Lung (tissue), 9 donors: ENCODE measurements at regions not wholly inside any gene's neighbourhood (a gene's known extent, or its start where the extent isn't known, plus 50 kb on each side); places are given as distances from the start of the nearest gene placed in this dataset.
"Not testable (repeated sequence)": the region's sequence is repeated elsewhere in the genome, so short reads cannot be mapped to it uniquely, and the experiment has no call there.

Experiments used
- ATAC-seq: fragments of 200-7000 bp; cut with Tn5 transposase; one replicate; pipeline ENCODE4 v1.9.1; 2020; ENCODE audit warnings: moderate number of reproducible peaks; ENCODE audit not compliant: insufficient read depth, low FRiP score
- DNase-seq, 3 donors: peaks; one replicate each; pipeline ENCODE4 v3.0.0-alpha.2; 2013 to 2017
- H3K27ac ChIP-seq, 2 donors: one replicate each; pipeline ENCODE4 v1.5.1; 2013; ENCODE audit warnings: mild to moderate bottlenecking in 2 of 2, moderate library complexity in 2 of 2, control low read depth in 1 of 2, inconsistent platforms in 1 of 2, low read depth in 1 of 2, low read length in 1 of 2
- H3K27me3 ChIP-seq, 3 donors: one replicate each; pipeline ENCODE4 v1.5.1; 2013; ENCODE audit warnings: low read length in 2 of 3; ENCODE audit not compliant: control insufficient read depth in 3 of 3, insufficient read depth in 3 of 3
- H3K36me3 ChIP-seq, 4 donors: one replicate each; pipeline ENCODE4 v1.5.1; 2013; ENCODE audit warnings: low read length in 4 of 4, mild to moderate bottlenecking in 1 of 4, moderate library complexity in 1 of 4; ENCODE audit not compliant: control insufficient read depth in 4 of 4, insufficient read depth in 4 of 4
- H3K4me1 ChIP-seq, 5 donors: one replicate each; pipeline ENCODE4 v1.5.1; 2013; ENCODE audit warnings: low read length in 5 of 5, mild to moderate bottlenecking in 2 of 5, moderate library complexity in 1 of 5; ENCODE audit not compliant: control insufficient read depth in 5 of 5, insufficient read depth in 5 of 5
- H3K4me3 ChIP-seq: one replicate; pipeline ENCODE4 v1.5.1; 2013; ENCODE audit warnings: mild to moderate bottlenecking, control low read depth, moderate library complexity
- H3K9ac ChIP-seq, 2 donors: one replicate each; pipeline ENCODE4 v1.5.1; 2013; ENCODE audit warnings: low read length in 2 of 2, control low read depth in 1 of 2; ENCODE audit not compliant: insufficient read depth in 1 of 2
- H3K9me3 ChIP-seq, 4 donors: one replicate each; pipeline ENCODE4 v1.5.1; 2013; ENCODE audit warnings: low read length in 3 of 4, mild to moderate bottlenecking in 1 of 4, moderate library complexity in 1 of 4; ENCODE audit not compliant: control insufficient read depth in 4 of 4, insufficient read depth in 3 of 4
- WGBS, 2 donors: extraction: QIAGEN DNeasy Blood & Tissue Kit; methylation state at CpG; one replicate each; pipeline ENCODE4 v1.1.7; 2013; 5-methylcytosine and 5-hydroxymethylcytosine counted together
- donor health status: Bipolar disorder and iron deficiency.
- donor health status: healthy.
- donor health status: DM: yes; HTN: yes; CAD: no.

GRCh38 chrX:153266140-153266539 is 55.4 kb downstream of the PNMA6F start:
- H3K9me3 ChIP-seq, H3K9ac ChIP-seq, ATAC-seq, H3K27me3 ChIP-seq, H3K36me3 ChIP-seq, H3K27ac ChIP-seq, DNase-seq, H3K4me1 ChIP-seq, H3K4me3 ChIP-seq: not testable (repeated sequence)
- WGBS, 2 donors = 79 to 82% methylated on average over 7 to 9 of the region's 16 CpGs

GRCh38 chrX:153260468-153260867 is 61.1 kb downstream of the PNMA6F start:
- H3K27ac ChIP-seq, H3K4me3 ChIP-seq, ATAC-seq, H3K9ac ChIP-seq, H3K36me3 ChIP-seq, H3K4me1 ChIP-seq, H3K9me3 ChIP-seq, DNase-seq, H3K27me3 ChIP-seq: not testable (repeated sequence)
- WGBS, 2 donors = no CpG with 5 or more reads among the region's 4 CpGs

GRCh38 chrX:153253239-153253638 is 68.3 kb downstream of the PNMA6F start:
- not testable (repeated sequence) for H3K27me3 ChIP-seq, H3K36me3 ChIP-seq, H3K4me3 ChIP-seq, H3K4me1 ChIP-seq, ATAC-seq, H3K9me3 ChIP-seq, DNase-seq, H3K9ac ChIP-seq, H3K27ac ChIP-seq
- no CpG with 5 or more reads among the region's 7 CpGs for WGBS, 2 donors

- ATAC-seq, H3K27me3 ChIP-seq, DNase-seq, H3K9ac ChIP-seq, H3K9me3 ChIP-seq, H3K36me3 ChIP-seq, H3K27ac ChIP-seq, H3K4me3 ChIP-seq, H3K4me1 ChIP-seq: not testable (repeated sequence)
- 95 to 100% methylated on average over 2 to 4 of the region's 20 CpGs for WGBS, 2 donors
Observed at GRCh38 chrX:153252378-153253129, 69.0 kb downstream of the PNMA6F start.

GRCh38 chrX:153251952-153252351 is 69.6 kb downstream of the PNMA6F start:
- H3K27me3 ChIP-seq, H3K27ac ChIP-seq, H3K9ac ChIP-seq, ATAC-seq, DNase-seq, H3K4me3 ChIP-seq, H3K4me1 ChIP-seq, H3K9me3 ChIP-seq, H3K36me3 ChIP-seq: not testable (repeated sequence)
- 73 to 87% methylated on average over 2 to 4 of the region's 12 CpGs for WGBS, 2 donors

GRCh38 chrX:153250762-153251161 is 70.8 kb downstream of the PNMA6F start:
- H3K9me3 ChIP-seq, ATAC-seq, H3K4me3 ChIP-seq, H3K27ac ChIP-seq, H3K4me1 ChIP-seq, H3K9ac ChIP-seq, H3K36me3 ChIP-seq, H3K27me3 ChIP-seq, DNase-seq: not testable (repeated sequence)
- no CpG with 5 or more reads among the region's 1 CpG for WGBS, 2 donors
